ENCODE measurements at regions not wholly inside any gene's neighbourhood (a gene's known extent, or its start where the extent isn't known, plus 50 kb on each side); places are given as distances from the start of the nearest gene placed in this dataset.

GRCh38 chr5:72618708-72619107 is 111.5 kb upstream of the ZNF366 start:
- Mint-ChIP-seq H3K36me3 (no peaks in the 10 kb centered on the region), H3K27me3 (peaks cover 4% of the 10 kb centered on the region), H3K27ac (no peak overlapping the region), H3K9me3 (no peaks in the 10 kb centered on the region), H3K4me3 (no peak overlapping the region), H3K4me1 (no peaks in the 10 kb centered on the region)
- no peaks in the 10 kb centered on the region for H3K4me1 ChIP-seq (ENCODE audit: control insufficient read depth, insufficient read depth, low read length, poor library complexity, severe bottlenecking)
- H3K36me3 ChIP-seq (ENCODE audit: control insufficient read depth, insufficient read depth, low read length) = no peaks in the 10 kb centered on the region
- no peak for ATAC-seq (ENCODE audit: low read depth in 2 of 2)
- no peak overlapping the region for H3K27ac ChIP-seq (ENCODE audit: insufficient read depth, low read length, poor library complexity, severe bottlenecking)
- DNase-seq = no peak
- H3K9me3 ChIP-seq (ENCODE audit: control insufficient read depth in 2 of 2, low read length in 2 of 2) = no peaks in the 10 kb centered on the region
- H3K4me3 ChIP-seq (ENCODE audit: low read depth, low read length) = no peak overlapping the region
- peaks cover 2% of the 10 kb centered on the region for H3K27me3 ChIP-seq (ENCODE audit: control insufficient read depth, insufficient read depth, low read length)

GRCh38 chr5:72615061-72615460 is 107.9 kb upstream of the ZNF366 start:
- H3K4me3 Mint-ChIP-seq = no peak overlapping the region

GRCh38 chr5:72613515-72613914 is 106.3 kb upstream of the ZNF366 start:
- Histone ChIP-seq H3K9me3 (ENCODE audit: control insufficient read depth in 2 of 2, low read length in 2 of 2) (no peaks in the 10 kb centered on the region), H3K27me3 (ENCODE audit: control insufficient read depth, insufficient read depth, low read length) (peaks cover 5% of the 10 kb centered on the region), H3K4me3 (ENCODE audit: low read depth, low read length) (no peak overlapping the region), H3K36me3 (ENCODE audit: control insufficient read depth, insufficient read depth, low read length) (no peaks in the 10 kb centered on the region), H3K27ac (ENCODE audit: insufficient read depth, low read length, poor library complexity, severe bottlenecking) (no peak overlapping the region), H3K4me1 (ENCODE audit: control insufficient read depth, insufficient read depth, low read length, poor library complexity, severe bottlenecking) (no peaks in the 10 kb centered on the region)
- no peaks in the 10 kb centered on the region for H3K9me3 Mint-ChIP-seq
- no peak overlapping the region for H3K4me3 Mint-ChIP-seq
- H3K27ac Mint-ChIP-seq = no peak overlapping the region
- ATAC-seq (ENCODE audit: low read depth in 2 of 2) (no peak), DNase-seq (no peak)
- H3K36me3 Mint-ChIP-seq = no peaks in the 10 kb centered on the region
- H3K4me1 Mint-ChIP-seq = no peaks in the 10 kb centered on the region
- H3K27me3 Mint-ChIP-seq = peaks cover 11% of the 10 kb centered on the region

More at GRCh38 chr5:72615061-72615460, 107.9 kb upstream of the ZNF366 start:
- Histone ChIP-seq H3K4me3 (ENCODE audit: low read depth, low read length) (no peak overlapping the region), H3K27me3 (ENCODE audit: control insufficient read depth, insufficient read depth, low read length) (peaks cover 5% of the 10 kb centered on the region), H3K4me1 (ENCODE audit: control insufficient read depth, insufficient read depth, low read length, poor library complexity, severe bottlenecking) (no peaks in the 10 kb centered on the region), H3K9me3 (ENCODE audit: control insufficient read depth in 2 of 2, low read length in 2 of 2) (no peaks in the 10 kb centered on the region), H3K27ac (ENCODE audit: insufficient read depth, low read length, poor library complexity, severe bottlenecking) (no peak overlapping the region), H3K36me3 (ENCODE audit: control insufficient read depth, insufficient read depth, low read length) (no peaks in the 10 kb centered on the region)
- Mint-ChIP-seq H3K9me3 (no peaks in the 10 kb centered on the region), H3K4me1 (no peaks in the 10 kb centered on the region), H3K27me3 (peaks cover 12% of the 10 kb centered on the region), H3K36me3 (no peaks in the 10 kb centered on the region), H3K27ac (no peak overlapping the region)
- no peak for ATAC-seq (ENCODE audit: low read depth in 2 of 2)
- no peak for DNase-seq

GRCh38 chr5:72612810-72613209 is 105.6 kb upstream of the ZNF366 start:
- Histone ChIP-seq H3K27me3 (ENCODE audit: control insufficient read depth, insufficient read depth, low read length) (peaks cover 5% of the 10 kb centered on the region), H3K4me3 (ENCODE audit: low read depth, low read length) (no peak overlapping the region), H3K4me1 (ENCODE audit: control insufficient read depth, insufficient read depth, low read length, poor library complexity, severe bottlenecking) (no peaks in the 10 kb centered on the region), H3K27ac (ENCODE audit: insufficient read depth, low read length, poor library complexity, severe bottlenecking) (no peak overlapping the region), H3K9me3 (ENCODE audit: control insufficient read depth in 2 of 2, low read length in 2 of 2) (no peaks in the 10 kb centered on the region), H3K36me3 (ENCODE audit: control insufficient read depth, insufficient read depth, low read length) (no peaks in the 10 kb centered on the region)
- no peak overlapping the region for H3K4me3 Mint-ChIP-seq
- H3K4me1 Mint-ChIP-seq = no peaks in the 10 kb centered on the region
- peaks cover 11% of the 10 kb centered on the region for H3K27me3 Mint-ChIP-seq
- no peak overlapping the region for H3K27ac Mint-ChIP-seq
- no peaks in the 10 kb centered on the region for H3K9me3 Mint-ChIP-seq
- ATAC-seq (ENCODE audit: low read depth in 2 of 2) (no peak), DNase-seq (no peak)
- no peaks in the 10 kb centered on the region for H3K36me3 Mint-ChIP-seq

GRCh38 chr5:72611118-72611730 is 104.0 kb upstream of the ZNF366 start:
- Histone ChIP-seq H3K27ac (ENCODE audit: insufficient read depth, low read length, poor library complexity, severe bottlenecking) (no peak overlapping the region), H3K36me3 (ENCODE audit: control insufficient read depth, insufficient read depth, low read length) (no peaks in the 10 kb centered on the region), H3K4me1 (ENCODE audit: control insufficient read depth, insufficient read depth, low read length, poor library complexity, severe bottlenecking) (no peaks in the 10 kb centered on the region), H3K4me3 (ENCODE audit: low read depth, low read length) (no peak overlapping the region), H3K9me3 (ENCODE audit: control insufficient read depth in 2 of 2, low read length in 2 of 2) (no peaks in the 10 kb centered on the region), H3K27me3 (ENCODE audit: control insufficient read depth, insufficient read depth, low read length) (peaks cover 5% of the 10 kb centered on the region)
- Mint-ChIP-seq H3K4me1 (no peaks in the 10 kb centered on the region), H3K27me3 (peaks cover 11% of the 10 kb centered on the region), H3K36me3 (no peaks in the 10 kb centered on the region), H3K27ac (peak overlapping the region in 1 of 3 donors; percentile 45), H3K9me3 (no peaks in the 10 kb centered on the region), H3K4me3 (no peak overlapping the region)
- ATAC-seq (ENCODE audit: low read depth in 2 of 2) (peak in 1 of 2 donors; percentile 52), DNase-seq (peak; percentile 3 to 51 (median 10))

- Mint-ChIP-seq H3K36me3 (no peaks in the 10 kb centered on the region), H3K4me3 (no peak overlapping the region), H3K4me1 (no peaks in the 10 kb centered on the region), H3K27me3 (peaks cover 11% of the 10 kb centered on the region), H3K9me3 (no peaks in the 10 kb centered on the region), H3K27ac (no peak overlapping the region)
- no peak overlapping the region for H3K4me3 ChIP-seq (ENCODE audit: low read depth, low read length)
- ATAC-seq (ENCODE audit: low read depth in 2 of 2) (no peak), DNase-seq (no peak)
- no peak overlapping the region for H3K27ac ChIP-seq (ENCODE audit: insufficient read depth, low read length, poor library complexity, severe bottlenecking)
- H3K36me3 ChIP-seq (ENCODE audit: control insufficient read depth, insufficient read depth, low read length) = no peaks in the 10 kb centered on the region
- H3K27me3 ChIP-seq (ENCODE audit: control insufficient read depth, insufficient read depth, low read length) = peaks cover 5% of the 10 kb centered on the region
- no peaks in the 10 kb centered on the region for H3K9me3 ChIP-seq (ENCODE audit: control insufficient read depth in 2 of 2, low read length in 2 of 2)
- H3K4me1 ChIP-seq (ENCODE audit: control insufficient read depth, insufficient read depth, low read length, poor library complexity, severe bottlenecking) = no peaks in the 10 kb centered on the region
Observed at GRCh38 chr5:72608926-72609325, 101.7 kb upstream of the ZNF366 start.

- ATAC-seq (ENCODE audit: low read depth in 2 of 2) = no peak
Observed at GRCh38 chr5:72608297-72608696, 101.1 kb upstream of the ZNF366 start.

GRCh38 chr5:72607381-72607780 is 100.2 kb upstream of the ZNF366 start:
- Mint-ChIP-seq H3K27me3 (peaks cover 16% of the 10 kb centered on the region), H3K27ac (no peak overlapping the region), H3K36me3 (no peaks in the 10 kb centered on the region), H3K9me3 (peaks cover 0 to 1% (median 0%) of the 10 kb centered on the region in 7 donors), H3K4me3 (no peak overlapping the region), H3K4me1 (no peaks in the 10 kb centered on the region)
- H3K4me1 ChIP-seq (ENCODE audit: control insufficient read depth, insufficient read depth, low read length, poor library complexity, severe bottlenecking) = no peaks in the 10 kb centered on the region
- peaks cover 5% of the 10 kb centered on the region for H3K27me3 ChIP-seq (ENCODE audit: control insufficient read depth, insufficient read depth, low read length)
- H3K36me3 ChIP-seq (ENCODE audit: control insufficient read depth, insufficient read depth, low read length) = no peaks in the 10 kb centered on the region
- no peak for ATAC-seq (ENCODE audit: low read depth in 2 of 2)
- H3K9me3 ChIP-seq (ENCODE audit: control insufficient read depth in 2 of 2, low read length in 2 of 2) = no peaks in the 10 kb centered on the region
- no peak overlapping the region for H3K27ac ChIP-seq (ENCODE audit: insufficient read depth, low read length, poor library complexity, severe bottlenecking)
- no peak for DNase-seq
- H3K4me3 ChIP-seq (ENCODE audit: low read depth, low read length) = no peak overlapping the region

More at GRCh38 chr5:72608297-72608696, 101.1 kb upstream of the ZNF366 start:
- Mint-ChIP-seq H3K27me3 (peaks cover 13% of the 10 kb centered on the region), H3K36me3 (no peaks in the 10 kb centered on the region), H3K27ac (no peak overlapping the region), H3K4me1 (no peaks in the 10 kb centered on the region), H3K9me3 (peaks cover 0 to under 1% (median 0%) of the 10 kb centered on the region in 7 donors), H3K4me3 (no peak overlapping the region)
- DNase-seq = no peak
- Histone ChIP-seq H3K4me3 (ENCODE audit: low read depth, low read length) (no peak overlapping the region), H3K4me1 (ENCODE audit: control insufficient read depth, insufficient read depth, low read length, poor library complexity, severe bottlenecking) (no peaks in the 10 kb centered on the region), H3K36me3 (ENCODE audit: control insufficient read depth, insufficient read depth, low read length) (no peaks in the 10 kb centered on the region), H3K9me3 (ENCODE audit: control insufficient read depth in 2 of 2, low read length in 2 of 2) (no peaks in the 10 kb centered on the region), H3K27me3 (ENCODE audit: control insufficient read depth, insufficient read depth, low read length) (peaks cover 5% of the 10 kb centered on the region), H3K27ac (ENCODE audit: insufficient read depth, low read length, poor library complexity, severe bottlenecking) (no peak overlapping the region)
